Esophagus muscularis mucosa (tissue), 4 donors: ENCODE measurements at regions not wholly inside any gene's neighbourhood (a gene's known extent, or its start where the extent isn't known, plus 50 kb on each side); places are given as distances from the start of the nearest gene placed in this dataset.
A peak's percentile ranks its signal among the peaks of the same experiment; 100 is the strongest.

Experiments
- DNase-seq: peaks from one replicate; pipeline ENCODE4 v3.0.0-alpha.2; 2017; ENCODE audit errors: extremely low spot score
- H3K27ac ChIP-seq, 4 donors: fragments of 200-600 bp; sonication (generic); replicated peaks in 1 of 4; 1 replicate in 3 of 4; 2 replicates in 1 of 4; pipeline ENCODE4 v1.5.1; 2016 to 2019; ENCODE audit warnings: mild to moderate bottlenecking in 1 of 4
- H3K27me3 ChIP-seq, 4 donors: fragments of 200-600 bp; sonication (generic); one replicate each; pipeline versions ENCODE4 v1.5.1 to v1.6.0; 2016 to 2019
- H3K36me3 ChIP-seq, 4 donors: fragments of 200-600 bp; sonication (generic); one replicate each; pipeline ENCODE4 v1.5.1; 2016 to 2019
- H3K4me1 ChIP-seq, 4 donors: fragments of 200-600 bp; sonication (generic); one replicate each; pipeline ENCODE4 v1.5.1; 2016 to 2019
- H3K4me3 ChIP-seq, 4 donors: fragments of 200-600 bp; sonication (generic); 1 replicate in 2 of 4; 2 replicates in 2 of 4; pipeline ENCODE4 v1.5.1; 2016 to 2019; ENCODE audit warnings: mild to moderate bottlenecking in 4 of 4, moderate library complexity in 1 of 4
- H3K9me3 ChIP-seq, 4 donors: fragments of 200-600 bp; sonication (generic); 1 replicate in 3 of 4; 2 replicates in 1 of 4; pipeline ENCODE4 v1.5.1; 2016 to 2019
- CTCF ChIP-seq, 3 experiments: fragments of 200-600 bp in 2 of 3; fragments of 450-650 bp in 1 of 3; sonication (generic) in 2 of 3; IDR thresholded peaks; one replicate each; pipeline ENCODE4 v1.5.1; 2017 to 2019; ENCODE audit warnings: antibody characterized with exemption in 3 of 3, mild to moderate bottlenecking in 2 of 3, moderate library complexity in 1 of 3
- EP300 ChIP-seq: sonication (generic); formaldehyde crosslinking; IDR thresholded peaks from one replicate; pipeline ENCODE4 v1.6.1; 2017; ENCODE audit warnings: antibody characterized with exemption
- POLR2A ChIP-seq: fragments of 450-650 bp; IDR thresholded peaks from one replicate; pipeline ENCODE4 v1.6.1; 2017; ENCODE audit warnings: antibody characterized with exemption, moderate library complexity, mild to moderate bottlenecking, low read depth
- POLR2AphosphoS5 ChIP-seq, 2 donors: sonication (generic); formaldehyde crosslinking; IDR thresholded peaks; one replicate each; pipeline ENCODE4 v1.6.1; 2017; ENCODE audit warnings: antibody characterized with exemption in 2 of 2
- WGBS: methylation state at CpG from one replicate; pipeline ENCODE4 v1.1.5; 2018; 5-methylcytosine and 5-hydroxymethylcytosine counted together
- intact Hi-C: fragments of 100-400 bp; cut with DNase I; formaldehyde crosslinking; loops from one replicate; pipeline ENCODE4 v1.15.1; 2023

- intact Hi-C loops, result no loop called here
- Histone ChIP-seq H3K4me3 (no peak overlapping the region), H3K9me3 (no peaks in the 10 kb centered on the region), H3K4me1 (peaks cover 0 to 6% (median 2%) of the 10 kb centered on the region in 4 donors), H3K27me3 (peaks cover 0 to 27% (median 0%) of the 10 kb centered on the region in 4 donors), H3K36me3 (no peaks in the 10 kb centered on the region), H3K27ac (no peak overlapping the region)
- no peak for DNase-seq
- TF ChIP-seq EP300, result no peak
- no peak for TF ChIP-seq POLR2A
- no peak for TF ChIP-seq CTCF (IDR thresholded peaks at IDR 0.05)
- no peak for TF ChIP-seq POLR2AphosphoS5 (IDR thresholded peaks at IDR 0.05)
- 70% methylated on average over 3 of the region's 3 CpGs for WGBS
Observed at GRCh38 chr7:28314841-28315240, 97.5 kb upstream of the CREB5 start.

GRCh38 chr7:28315565-28316410 lies 96.5 kb upstream of the CREB5 start:
- Histone ChIP-seq H3K4me1 (peaks cover 0 to 6% (median 2%) of the 10 kb centered on the region in 4 donors), H3K27me3 (peaks cover 0 to 27% (median 0%) of the 10 kb centered on the region in 4 donors), H3K27ac (peak overlapping the region in 2 of 4 donors; percentile 1 to 20), H3K36me3 (no peaks in the 10 kb centered on the region), H3K4me3 (peak overlapping the region in 1 of 4 donors; percentile 23), H3K9me3 (no peaks in the 10 kb centered on the region)
- WGBS, result 45% methylated on average over 16 of the region's 16 CpGs
- TF ChIP-seq POLR2A (no peak), POLR2AphosphoS5 (IDR thresholded peaks at IDR 0.05) (no peak), EP300 (no peak), CTCF (IDR thresholded peaks at IDR 0.05) (no peak)
- DNase-seq, result no peak
- intact Hi-C loops, result no loop called here

- no peak overlapping the region for H3K4me3 ChIP-seq
- 89% methylated on average over 3 of the region's 3 CpGs for WGBS
- peaks cover 0 to 26% (median 0%) of the 10 kb centered on the region in 4 donors for H3K27me3 ChIP-seq
- H3K9me3 ChIP-seq, result no peaks in the 10 kb centered on the region
- DNase-seq, result no peak
- H3K27ac ChIP-seq, result no peak overlapping the region
- intact Hi-C loops, result no loop called here
- TF ChIP-seq POLR2A (no peak), POLR2AphosphoS5 (IDR thresholded peaks at IDR 0.05) (no peak), CTCF (IDR thresholded peaks at IDR 0.05) (no peak), EP300 (no peak)
- H3K4me1 ChIP-seq, result peaks cover 0 to 6% (median 2%) of the 10 kb centered on the region in 4 donors
- no peaks in the 10 kb centered on the region for H3K36me3 ChIP-seq
Observed at GRCh38 chr7:28316489-28316888, 95.8 kb upstream of the CREB5 start.

GRCh38 chr7:28318101-28318762 lies 94.1 kb upstream of the CREB5 start:
- no peak overlapping the region for H3K27ac ChIP-seq
- TF ChIP-seq CTCF (IDR thresholded peaks at IDR 0.05) (no peak), POLR2AphosphoS5 (IDR thresholded peaks at IDR 0.05) (no peak), EP300 (no peak), POLR2A (no peak)
- peaks cover 0 to 6% (median 2%) of the 10 kb centered on the region in 4 donors for H3K4me1 ChIP-seq
- H3K4me3 ChIP-seq, result no peak overlapping the region
- no peaks in the 10 kb centered on the region for H3K9me3 ChIP-seq
- H3K27me3 ChIP-seq, result peaks cover 0 to 11% (median 0%) of the 10 kb centered on the region in 4 donors
- WGBS, result 88% methylated on average over 3 of the region's 3 CpGs
- intact Hi-C loops, result no loop called here
- H3K36me3 ChIP-seq, result no peaks in the 10 kb centered on the region
- no peak for DNase-seq
